Peyer's patch (tissue), 4 donors: ENCODE measurements at regions not wholly inside any gene's neighbourhood (a gene's known extent, or its start where the extent isn't known, plus 50 kb on each side); places are given as distances from the start of the nearest gene placed in this dataset.
"Not testable (repeated sequence)": the region's sequence is repeated elsewhere in the genome, so short reads cannot be mapped to it uniquely, and the experiment has no call there.

Experiments used
- DNase-seq, 3 donors: peaks; one replicate each; pipeline ENCODE4 v3.0.0-alpha.2; 2017 to 2019
- H3K27ac ChIP-seq, 4 donors: fragments of 200-600 bp; sonication (generic); one replicate each; pipeline ENCODE4 v1.5.1; 2016 to 2019
- H3K27me3 ChIP-seq, 2 donors: fragments of 200-600 bp; sonication (generic); one replicate each; pipeline ENCODE4 v1.5.1; 2019
- H3K36me3 ChIP-seq, 3 donors: fragments of 200-600 bp; sonication (generic); one replicate each; pipeline ENCODE4 v1.5.1; 2016 to 2019
- H3K4me1 ChIP-seq, 4 donors: fragments of 200-600 bp; sonication (generic); one replicate each; pipeline ENCODE4 v1.5.1; 2016 to 2019
- H3K4me3 ChIP-seq, 4 donors: fragments of 200-600 bp; sonication (generic); 1 replicate in 3 of 4; 2 replicates in 1 of 4; pipeline ENCODE4 v1.5.1; 2016 to 2019; ENCODE audit warnings: mild to moderate bottlenecking in 1 of 4
- H3K9me3 ChIP-seq, 4 donors: fragments of 200-600 bp; sonication (generic); one replicate each; pipeline ENCODE4 v1.5.1; 2016 to 2019; ENCODE audit warnings: mild to moderate bottlenecking in 1 of 4
- CTCF ChIP-seq, 6 experiments: fragments of 450-650 bp in 4 of 6; fragments of 200-600 bp in 2 of 6; sonication (generic) in 1 of 6; IDR thresholded peaks; one replicate each; pipeline ENCODE4 v1.5.1; 2017 to 2019; ENCODE audit warnings: antibody characterized with exemption in 6 of 6, mild to moderate bottlenecking in 3 of 6, moderate library complexity in 1 of 6
- POLR2A ChIP-seq, 2 donors: fragments of 450-650 bp; IDR thresholded peaks; one replicate each; pipeline ENCODE4 v1.5.1; 2017; ENCODE audit warnings: antibody characterized with exemption in 2 of 2, mild to moderate bottlenecking in 2 of 2, moderate library complexity in 2 of 2

DNA sequence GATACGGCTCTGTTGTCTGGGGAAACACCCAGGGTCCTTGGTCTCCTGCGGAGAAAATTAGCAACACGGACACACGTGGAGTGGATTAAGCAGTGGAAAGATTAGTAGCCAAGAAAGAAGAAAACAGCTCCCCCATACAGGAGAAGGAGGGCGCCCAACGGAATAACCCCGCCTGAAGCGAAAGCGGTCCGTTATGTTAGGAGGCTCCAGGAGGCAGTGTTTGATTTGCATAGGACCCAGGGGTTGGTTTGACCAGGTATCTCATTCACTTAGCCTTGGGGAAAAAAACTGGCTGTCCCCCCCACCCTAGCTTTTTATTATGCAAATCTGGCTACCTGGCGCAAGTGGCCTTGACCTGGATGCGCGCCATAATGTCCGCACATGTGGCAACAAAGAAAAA is 170.1 kb upstream of the KYNU start:
- no peaks in the 10 kb centered on the region for H3K9me3 ChIP-seq
- H3K36me3 ChIP-seq: no peaks in the 10 kb centered on the region
- no peaks in the 10 kb centered on the region for H3K27me3 ChIP-seq
- DNase-seq: no peak
- TF ChIP-seq CTCF (IDR thresholded peaks at IDR 0.05): no peak
- H3K27ac ChIP-seq: no peak overlapping the region
- no peaks in the 10 kb centered on the region for H3K4me1 ChIP-seq
- no peak overlapping the region for H3K4me3 ChIP-seq

GRCh38 chr2:142702397-142702796 is 175.1 kb upstream of the KYNU start:
- not testable (repeated sequence) for H3K4me3 ChIP-seq, H3K9me3 ChIP-seq, DNase-seq

GRCh38 chr2:142695350-142696257 is 181.9 kb upstream of the KYNU start:
- H3K27ac ChIP-seq, H3K4me1 ChIP-seq, DNase-seq, H3K36me3 ChIP-seq, H3K4me3 ChIP-seq, H3K27me3 ChIP-seq, H3K9me3 ChIP-seq: not testable (repeated sequence)

More at GRCh38 chr2:142702397-142702796, 175.1 kb upstream of the KYNU start:
- H3K4me1 ChIP-seq, H3K27ac ChIP-seq, H3K36me3 ChIP-seq, H3K27me3 ChIP-seq: not testable (repeated sequence)

- Histone ChIP-seq H3K4me3 (no peak overlapping the region), H3K4me1 (no peaks in the 10 kb centered on the region), H3K27me3 (no peaks in the 10 kb centered on the region), H3K27ac (no peak overlapping the region), H3K36me3 (no peaks in the 10 kb centered on the region), H3K9me3 (no peaks in the 10 kb centered on the region)
- DNase-seq: no peak
- TF ChIP-seq POLR2A (IDR thresholded peaks at IDR 0.05) (no peak), CTCF (IDR thresholded peaks at IDR 0.05) (no peak)
Measured at GRCh38 chr2:142694282-142694681, 183.2 kb upstream of the KYNU start.

- Histone ChIP-seq H3K27me3 (no peaks in the 10 kb centered on the region), H3K4me1 (no peaks in the 10 kb centered on the region), H3K27ac (no peak overlapping the region), H3K4me3 (no peak overlapping the region), H3K9me3 (no peaks in the 10 kb centered on the region), H3K36me3 (no peaks in the 10 kb centered on the region)
- peak in 1 of 3 donors; percentile 32 for DNase-seq
- TF ChIP-seq POLR2A (IDR thresholded peaks at IDR 0.05) (no peak), CTCF (IDR thresholded peaks at IDR 0.05) (no peak)
Measured at GRCh38 chr2:142693171-142693950, 184.1 kb upstream of the KYNU start.

- TF ChIP-seq POLR2A (IDR thresholded peaks at IDR 0.05) (no peak), CTCF (IDR thresholded peaks at IDR 0.05) (no peak)
- Histone ChIP-seq H3K4me1 (no peaks in the 10 kb centered on the region), H3K4me3 (no peak overlapping the region), H3K36me3 (no peaks in the 10 kb centered on the region), H3K27ac (no peak overlapping the region), H3K27me3 (no peaks in the 10 kb centered on the region), H3K9me3 (no peaks in the 10 kb centered on the region)
- no peak for DNase-seq
Measured at GRCh38 chr2:142688856-142689605, 188.4 kb upstream of the KYNU start.
